Skeletal muscle cell (primary cell): ENCODE measurements at regions not wholly inside any gene's neighbourhood (a gene's known extent, or its start where the extent isn't known, plus 50 kb on each side); places are given as distances from the start of the nearest gene placed in this dataset.

Experiments
- DNase-seq: peaks from one replicate; pipeline ENCODE4 v3.0.0-alpha.2; 2010; ENCODE audit warnings: low read depth
- H3K4me3 ChIP-seq: 2 replicates; pipeline ENCODE4 v1.5.1; 2011; ENCODE audit warnings: low read depth, mild to moderate bottlenecking, control low read depth, low read length, moderate library complexity

DNA sequence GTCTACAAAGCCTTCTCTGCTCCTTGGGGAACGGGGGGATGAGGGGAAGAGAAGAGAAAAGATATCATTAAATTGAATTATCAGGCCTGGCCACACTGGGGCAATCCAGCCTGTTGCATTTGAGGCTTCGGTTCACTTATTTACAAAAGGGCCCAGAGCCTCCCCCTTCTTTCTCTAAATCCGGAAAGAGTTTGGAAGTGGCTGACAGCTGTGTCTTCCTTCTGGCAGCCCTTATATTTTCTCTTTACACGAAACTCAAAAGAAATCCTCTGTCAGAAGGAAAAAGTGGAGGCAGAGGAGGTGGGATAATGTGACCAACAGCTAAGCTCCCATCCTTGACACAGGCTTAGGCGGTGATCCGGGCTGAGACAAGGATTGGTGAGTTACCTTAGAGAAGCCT, 158.3 kb upstream of the TAPT1 start:
- no peak for DNase-seq
- no peak overlapping the region for H3K4me3 ChIP-seq

DNA sequence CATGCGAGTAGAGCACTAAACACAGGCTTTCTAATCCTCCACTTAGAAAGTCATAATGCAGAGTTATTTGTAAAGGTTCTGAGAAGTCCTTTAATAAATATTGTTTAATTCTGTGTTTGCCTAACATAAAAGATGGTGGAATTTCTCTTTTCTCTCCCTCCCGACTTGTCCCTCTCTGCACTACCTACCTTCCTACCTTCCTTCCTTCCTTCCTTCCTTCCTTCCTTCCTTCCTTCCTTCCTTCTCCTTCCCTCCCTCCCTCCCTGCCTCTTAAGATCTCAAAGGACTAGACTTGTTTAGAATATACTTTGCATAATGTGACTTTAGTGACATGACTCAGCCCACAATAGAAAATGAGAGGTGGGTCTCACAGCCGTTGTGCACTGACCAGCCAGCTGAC, 156.3 kb upstream of the TAPT1 start:
- no peak overlapping the region for H3K4me3 ChIP-seq
- DNase-seq = no peak

DNA sequence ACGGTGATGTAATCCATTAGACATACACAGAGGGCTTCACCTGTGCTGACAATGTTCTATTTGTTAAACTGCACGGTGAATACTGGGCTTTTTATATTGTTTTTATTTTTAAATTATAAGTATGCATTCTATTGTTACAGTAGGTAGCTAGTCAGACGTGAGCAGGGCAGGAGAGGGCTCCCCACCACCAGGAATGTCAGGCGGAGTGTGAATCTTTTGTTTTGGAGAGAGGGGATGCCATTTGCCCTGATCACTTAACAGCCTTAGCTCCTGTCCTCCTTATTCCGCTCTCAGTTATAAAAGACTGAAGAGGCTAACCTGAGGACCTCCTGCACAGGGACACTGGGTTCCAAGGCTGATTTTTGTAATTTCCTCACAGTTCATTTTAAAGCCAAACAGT, 151.6 kb upstream of the TAPT1 start:
- no peak overlapping the region for H3K4me3 ChIP-seq
- DNase-seq = no peak

DNA sequence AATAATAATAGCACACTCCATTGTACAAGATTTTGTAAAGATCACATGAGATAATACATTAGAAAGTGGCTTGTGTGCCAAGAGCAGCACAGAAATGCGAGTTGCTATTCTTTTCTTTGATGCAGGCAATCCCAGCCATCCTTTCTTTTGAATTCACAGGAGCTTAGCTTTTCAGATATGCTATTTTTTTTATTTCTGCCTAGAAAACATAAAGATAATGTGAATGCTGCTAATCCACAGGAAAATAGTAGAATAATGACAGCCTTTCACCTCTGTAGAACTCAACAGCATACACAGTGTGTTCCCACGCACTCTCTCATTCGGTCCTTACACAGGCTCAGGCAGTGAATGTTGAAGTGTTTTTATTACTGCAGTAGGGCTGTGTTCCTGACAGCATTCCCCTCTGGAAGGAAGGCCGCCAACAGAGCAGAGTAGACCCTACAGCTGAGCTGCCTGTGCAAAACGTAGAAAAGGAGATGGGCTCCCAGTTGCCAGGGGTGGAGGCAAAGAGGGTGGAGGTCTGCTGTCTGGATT, 138.8 kb upstream of the TAPT1 start:
- no peak for DNase-seq
- no peak overlapping the region for H3K4me3 ChIP-seq

DNA sequence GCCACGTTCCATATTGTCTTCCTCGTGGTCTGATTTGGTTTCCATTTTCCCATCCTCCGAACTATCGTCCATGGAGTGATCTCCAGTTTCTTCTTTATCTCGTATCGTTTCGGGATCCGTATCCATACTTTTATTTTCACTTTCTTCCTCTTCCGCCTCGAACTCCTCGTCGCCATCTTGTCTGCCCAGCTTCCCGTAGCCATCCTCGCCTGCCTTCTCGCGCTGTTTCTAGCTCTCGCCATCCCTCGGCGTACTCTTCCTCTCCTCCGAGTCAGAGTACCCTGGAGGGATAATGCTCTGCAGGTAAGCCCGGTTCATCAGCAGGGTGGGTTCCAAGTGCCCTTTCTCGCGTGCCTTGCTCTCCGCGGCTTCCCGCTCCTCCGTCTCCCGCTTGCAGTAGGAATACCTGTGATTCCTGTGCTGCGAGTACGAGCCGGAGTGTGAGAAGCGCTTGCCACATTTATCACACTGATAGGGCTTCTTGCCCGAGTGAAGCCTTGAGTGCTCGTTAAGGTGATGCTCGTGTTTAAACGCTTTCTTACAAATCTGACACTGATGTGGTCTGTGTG, 134.5 kb upstream of the TAPT1 start:
- DNase-seq = no peak
- no peak overlapping the region for H3K4me3 ChIP-seq

DNA sequence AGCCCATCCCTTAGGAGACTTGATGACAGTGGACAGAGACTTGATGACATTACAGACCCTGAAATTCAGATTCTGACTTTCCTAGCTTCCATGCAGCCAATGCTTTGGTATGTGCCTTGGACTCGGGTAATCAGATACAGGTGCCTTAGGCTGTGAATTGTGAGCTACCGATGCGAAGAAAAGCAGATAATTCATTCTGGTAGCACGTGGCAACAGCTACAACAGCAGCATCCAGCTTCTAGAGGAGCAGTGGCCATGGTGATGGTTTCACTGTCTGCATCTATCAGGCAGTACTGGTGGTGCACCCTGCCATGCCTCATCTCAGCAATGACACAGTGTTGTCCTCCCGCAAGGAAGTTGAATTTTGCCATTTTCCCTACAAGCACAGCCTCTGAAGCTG, 126.9 kb upstream of the TAPT1 start:
- no peak overlapping the region for H3K4me3 ChIP-seq
- no peak for DNase-seq

DNA sequence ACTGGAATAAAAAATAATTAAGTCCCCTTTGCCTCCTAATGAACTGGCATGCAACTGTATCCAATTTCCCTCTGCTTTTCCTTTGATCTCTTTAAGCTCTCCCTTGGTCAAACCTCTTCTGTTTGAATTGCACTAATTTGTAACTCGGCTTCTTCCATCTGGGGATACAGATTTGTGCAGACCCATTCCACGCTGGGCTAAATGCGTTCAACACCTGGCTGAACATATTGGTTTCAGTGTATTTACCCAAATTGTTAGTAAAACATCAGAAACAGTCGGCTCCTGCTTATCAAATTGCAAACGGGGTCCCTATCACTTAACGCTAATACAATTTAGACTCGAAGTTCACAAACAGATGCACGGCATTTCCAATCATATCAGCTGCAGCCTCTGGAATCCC, 124.9 kb upstream of the TAPT1 start:
- DNase-seq = no peak
- H3K4me3 ChIP-seq = no peak overlapping the region

DNA sequence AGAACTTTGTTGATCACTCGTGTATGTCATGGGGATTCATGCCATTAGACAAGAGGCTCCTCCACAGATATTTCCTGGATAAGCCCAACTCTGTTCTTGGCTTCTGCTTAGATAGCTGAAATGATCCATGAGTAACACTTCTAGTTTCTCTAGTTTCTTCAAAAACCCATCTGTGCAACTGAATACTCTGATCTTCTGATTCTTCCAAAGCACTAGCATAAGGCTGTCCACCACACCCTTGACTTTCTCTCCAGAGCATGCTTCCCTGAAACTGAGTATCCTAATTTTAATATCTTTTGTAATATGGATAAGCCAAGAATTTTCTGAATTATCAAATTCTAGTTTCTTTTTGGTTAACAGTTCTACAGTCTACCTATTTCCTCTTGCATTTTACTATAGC, 118.6 kb upstream of the TAPT1 start:
- DNase-seq = no peak
- H3K4me3 ChIP-seq = no peak overlapping the region

DNA sequence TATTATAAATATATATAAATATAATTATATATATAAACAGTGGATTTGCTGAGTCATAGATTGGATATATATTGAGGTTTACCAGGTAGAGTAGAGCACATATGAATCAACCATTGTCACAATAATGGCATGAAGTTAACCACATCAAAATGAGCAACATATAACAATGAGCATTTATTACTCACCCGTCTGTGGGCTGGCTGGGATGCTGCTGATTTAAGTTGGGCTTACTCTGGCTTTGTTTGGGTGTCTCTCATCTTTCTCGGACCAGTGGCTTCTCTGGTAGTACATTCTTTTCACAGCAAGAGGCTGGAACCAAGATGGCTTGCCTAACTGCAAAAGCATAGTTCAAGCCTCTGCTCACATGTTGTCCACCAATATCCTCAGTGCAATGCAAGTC, 111.7 kb upstream of the TAPT1 start:
- DNase-seq = peak; percentile 30
- no peak overlapping the region for H3K4me3 ChIP-seq

DNA sequence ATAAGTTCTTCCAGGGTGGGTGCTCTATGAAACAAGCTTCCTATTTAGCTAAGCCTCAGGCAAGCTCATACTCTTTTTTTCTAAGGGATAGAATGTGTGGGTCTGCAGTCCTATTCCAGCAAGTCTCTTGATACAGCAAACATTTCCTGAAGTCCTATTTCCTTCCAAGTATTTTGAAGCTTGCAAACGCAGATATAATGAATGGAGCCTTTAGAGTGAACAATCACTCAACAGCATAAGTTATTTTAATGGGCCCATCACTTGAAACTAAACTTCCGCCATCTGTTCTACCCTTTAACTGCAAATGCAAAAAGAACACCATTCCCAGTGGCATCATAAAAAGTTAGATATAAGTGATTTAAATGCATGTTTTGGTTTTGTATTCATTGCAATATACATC, 108.3 kb upstream of the TAPT1 start:
- H3K4me3 ChIP-seq = no peak overlapping the region
- no peak for DNase-seq

DNA sequence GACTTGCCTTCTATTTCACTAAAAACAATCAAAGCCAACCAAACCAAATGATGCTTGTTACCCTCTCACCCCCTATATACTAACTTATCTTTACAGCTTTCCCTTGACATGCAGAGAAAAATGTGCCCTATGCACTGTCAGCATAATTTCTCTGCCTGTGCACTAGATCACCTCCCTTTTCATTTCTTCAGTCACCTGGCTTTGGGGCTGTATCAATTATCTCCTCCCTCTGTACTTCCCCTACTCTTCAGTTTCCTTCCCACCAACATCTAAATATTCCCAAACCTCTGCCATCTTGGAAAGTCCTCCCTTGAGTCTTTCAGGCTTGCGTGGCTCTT, 103.5 kb upstream of the TAPT1 start:
- DNase-seq = no peak
- H3K4me3 ChIP-seq = no peak overlapping the region

DNA sequence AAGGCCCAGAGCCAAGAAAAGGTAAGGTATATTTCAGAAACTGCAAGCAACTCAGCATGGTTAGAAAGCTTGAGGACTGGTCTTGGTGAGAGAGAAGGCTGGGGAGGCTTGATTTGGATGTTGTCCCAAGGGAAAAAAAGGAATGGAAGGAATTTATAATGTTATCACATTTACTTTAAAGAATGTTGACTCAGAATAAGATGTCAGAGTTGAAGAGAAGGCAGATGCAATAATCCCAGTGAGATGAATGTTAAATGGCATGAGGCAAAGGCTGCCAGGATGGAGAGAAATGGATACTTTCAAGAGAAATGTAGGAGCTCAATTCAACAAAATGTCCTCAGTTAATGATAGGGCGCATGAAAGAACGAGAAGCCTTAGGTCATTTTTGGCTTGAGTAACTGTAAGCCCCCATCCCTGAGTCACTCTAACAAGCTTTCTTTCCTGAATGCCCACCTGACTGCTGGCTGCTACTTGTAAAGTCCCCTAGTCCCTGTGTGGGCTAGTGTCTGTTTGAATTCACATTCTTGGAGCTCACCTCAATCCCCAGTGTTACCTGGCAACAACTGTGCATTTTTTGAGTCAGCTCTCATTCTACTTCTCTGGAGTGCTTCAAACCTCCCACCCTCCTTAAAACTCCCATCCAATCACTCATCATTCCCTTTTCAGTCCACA, 103.0 kb upstream of the TAPT1 start:
- no peak overlapping the region for H3K4me3 ChIP-seq
- peak; percentile 13 for DNase-seq

DNA sequence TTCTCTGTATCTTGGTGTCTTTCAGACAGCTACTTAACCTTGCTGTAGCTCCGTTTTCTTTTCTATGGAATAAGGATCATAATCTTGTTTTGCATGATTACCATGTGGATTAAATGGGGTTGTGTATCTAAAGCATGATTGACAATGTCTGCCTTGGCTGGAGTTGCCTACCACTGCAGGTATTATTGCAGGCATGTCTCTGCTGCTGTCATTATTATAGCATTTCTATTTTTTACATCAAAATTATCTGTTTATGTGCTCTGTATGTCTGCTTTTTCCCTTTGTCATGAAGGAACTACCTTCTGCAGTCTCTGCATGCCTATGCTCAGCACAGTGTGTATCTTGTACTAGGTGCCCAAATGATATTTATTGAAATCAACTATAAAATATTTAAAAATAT, 95.9 kb upstream of the TAPT1 start:
- DNase-seq = no peak
- H3K4me3 ChIP-seq = no peak overlapping the region

DNA sequence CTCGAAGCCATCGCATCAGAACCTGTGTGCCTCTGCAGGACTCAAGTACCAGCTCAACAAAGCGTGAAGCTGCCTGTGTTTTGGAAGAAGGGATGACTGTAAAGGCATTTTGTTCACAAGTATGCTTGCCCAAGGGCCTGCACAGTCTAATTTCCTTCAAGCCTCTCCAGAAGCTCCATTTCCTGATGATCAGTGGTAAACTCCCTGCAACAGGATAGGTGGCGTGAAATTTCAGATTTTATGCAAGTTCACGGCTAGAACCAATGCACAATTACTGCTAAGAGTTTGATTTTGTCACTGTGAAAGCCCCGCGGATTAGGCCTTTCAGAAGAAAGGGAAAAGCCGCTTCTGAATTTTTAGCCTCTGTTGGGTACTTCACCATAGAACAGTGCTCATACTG, 89.2 kb upstream of the TAPT1 start:
- no peak for DNase-seq
- H3K4me3 ChIP-seq = no peak overlapping the region

DNA sequence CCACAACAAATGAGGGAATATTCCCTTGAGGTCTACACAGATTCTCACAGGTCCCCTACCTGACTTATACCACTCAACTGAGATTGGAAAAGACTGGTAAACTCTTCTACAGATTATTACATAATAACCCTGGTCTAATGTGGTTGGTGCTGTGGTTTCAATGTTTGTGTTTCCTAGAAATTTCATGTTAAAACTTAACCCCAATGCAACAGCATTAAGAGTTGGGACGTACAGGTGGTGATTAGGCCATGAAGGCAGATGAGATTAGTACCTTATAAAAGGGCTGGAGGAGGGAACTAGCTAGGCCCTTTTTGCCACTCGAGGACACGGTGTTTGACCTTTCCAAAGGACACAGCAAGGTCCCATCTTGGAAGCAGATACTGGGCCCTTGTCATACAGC, 84.3 kb upstream of the TAPT1 start:
- H3K4me3 ChIP-seq = no peak overlapping the region
- DNase-seq = no peak

DNA sequence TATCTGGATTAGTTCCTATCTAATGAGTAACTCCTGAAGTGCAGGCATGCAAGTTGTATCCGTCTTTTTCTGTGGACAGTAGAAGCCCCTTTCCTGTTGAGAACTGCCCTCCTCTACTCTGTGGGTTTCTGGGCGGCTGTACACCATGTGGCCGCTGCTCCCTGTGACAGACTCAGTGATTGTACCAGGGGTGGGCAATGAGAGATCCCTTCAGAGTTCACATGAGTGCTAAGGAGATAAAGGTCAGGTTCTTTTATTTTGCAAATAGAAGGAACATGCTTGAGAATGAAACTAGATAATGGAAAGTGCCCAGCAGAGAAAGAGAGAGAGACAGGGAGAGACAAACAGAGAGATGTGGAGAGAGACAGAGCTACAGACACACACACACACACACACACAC, 76.4 kb upstream of the TAPT1 start:
- no peak for DNase-seq
- no peak overlapping the region for H3K4me3 ChIP-seq

DNA sequence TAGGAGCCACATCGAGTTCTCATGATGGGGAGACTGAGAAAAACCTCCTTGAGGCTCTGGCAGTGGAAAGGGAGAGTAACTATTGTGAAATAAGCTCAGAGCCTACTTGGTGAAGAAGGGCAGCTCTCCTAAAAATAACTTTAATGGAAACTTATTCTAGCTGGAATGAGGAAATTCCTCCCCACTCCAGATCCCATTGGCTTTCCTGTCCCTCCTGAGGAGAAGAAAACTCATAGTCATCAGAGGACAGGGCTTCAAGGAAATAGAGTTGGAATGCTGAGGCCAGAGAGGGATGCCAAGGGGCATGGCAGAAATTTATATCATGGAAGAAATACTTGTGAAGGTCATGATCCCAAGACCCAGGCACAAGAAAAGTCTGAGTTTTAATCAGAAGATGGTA, 70.7 kb upstream of the TAPT1 start:
- DNase-seq = no peak
- H3K4me3 ChIP-seq = no peak overlapping the region

DNA sequence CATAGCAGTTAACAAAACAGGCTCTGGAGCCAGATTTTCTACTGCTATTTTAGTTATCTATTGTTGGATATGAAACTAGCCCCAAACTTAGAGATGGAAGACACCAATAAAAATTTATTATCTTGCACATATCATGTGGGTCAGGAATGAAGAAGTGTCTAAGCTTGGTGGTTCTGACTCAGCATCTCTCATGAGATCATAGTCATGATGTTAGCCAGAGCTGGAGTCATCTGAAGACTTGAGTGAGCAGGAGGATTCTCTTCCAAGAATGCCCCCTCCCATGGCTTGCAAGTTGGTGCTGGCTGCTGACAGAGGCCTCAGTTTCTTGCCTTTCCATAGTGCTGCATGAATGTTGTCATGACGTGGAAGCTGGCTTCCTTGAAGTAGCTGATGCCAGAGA, 68.2 kb upstream of the TAPT1 start:
- no peak overlapping the region for H3K4me3 ChIP-seq
- DNase-seq = peak; percentile 50

DNA sequence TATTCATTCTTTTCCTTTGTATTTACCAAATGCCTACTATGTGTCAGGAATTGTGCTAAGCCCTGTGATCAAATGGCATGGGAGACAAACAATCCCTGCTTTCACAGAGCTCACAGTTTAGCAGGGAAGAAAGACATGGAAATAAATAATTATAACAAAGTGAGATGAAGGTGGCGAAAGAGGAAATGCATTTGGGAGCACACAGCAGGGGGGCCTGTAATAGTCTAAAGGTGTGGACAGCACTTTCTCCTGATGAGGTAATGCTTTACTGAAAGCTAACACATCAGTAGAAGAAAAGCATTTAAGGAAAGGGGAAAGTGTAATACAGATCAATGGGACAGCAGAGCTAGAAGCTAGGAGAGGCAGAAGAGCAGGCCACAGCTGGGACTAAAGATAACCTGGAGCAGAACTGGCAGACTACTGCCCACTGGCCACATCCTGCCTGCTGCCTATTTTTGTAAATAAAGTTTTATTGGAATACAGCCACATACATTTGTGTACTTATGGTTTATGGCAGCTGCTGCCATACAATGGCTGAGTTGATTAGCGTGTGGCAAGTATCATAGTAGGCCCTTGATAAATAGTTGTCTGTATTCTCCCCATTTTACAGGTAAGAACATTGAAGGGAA, 67.1 kb upstream of the TAPT1 start:
- DNase-seq = no peak
- H3K4me3 ChIP-seq = no peak overlapping the region

DNA sequence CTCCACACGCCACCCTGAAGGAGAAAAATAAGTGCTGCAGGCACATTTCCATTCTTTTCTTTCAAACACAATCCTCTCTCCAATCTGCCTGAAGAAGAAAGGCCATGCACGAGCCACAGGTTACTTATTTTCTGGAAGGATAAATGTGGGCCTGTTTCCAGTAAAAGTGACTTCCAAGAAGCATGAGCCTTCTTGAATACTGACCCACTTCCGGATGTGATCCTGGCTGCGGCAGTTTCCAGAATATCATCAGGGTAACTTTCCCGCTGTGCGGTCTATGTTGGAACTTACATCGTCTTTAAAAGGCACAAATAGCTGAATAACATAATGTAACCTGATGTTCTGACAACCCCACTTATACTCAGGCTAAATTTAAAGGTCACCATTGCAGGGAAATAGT, 66.3 kb upstream of the TAPT1 start:
- H3K4me3 ChIP-seq = no peak overlapping the region
- no peak for DNase-seq

DNA sequence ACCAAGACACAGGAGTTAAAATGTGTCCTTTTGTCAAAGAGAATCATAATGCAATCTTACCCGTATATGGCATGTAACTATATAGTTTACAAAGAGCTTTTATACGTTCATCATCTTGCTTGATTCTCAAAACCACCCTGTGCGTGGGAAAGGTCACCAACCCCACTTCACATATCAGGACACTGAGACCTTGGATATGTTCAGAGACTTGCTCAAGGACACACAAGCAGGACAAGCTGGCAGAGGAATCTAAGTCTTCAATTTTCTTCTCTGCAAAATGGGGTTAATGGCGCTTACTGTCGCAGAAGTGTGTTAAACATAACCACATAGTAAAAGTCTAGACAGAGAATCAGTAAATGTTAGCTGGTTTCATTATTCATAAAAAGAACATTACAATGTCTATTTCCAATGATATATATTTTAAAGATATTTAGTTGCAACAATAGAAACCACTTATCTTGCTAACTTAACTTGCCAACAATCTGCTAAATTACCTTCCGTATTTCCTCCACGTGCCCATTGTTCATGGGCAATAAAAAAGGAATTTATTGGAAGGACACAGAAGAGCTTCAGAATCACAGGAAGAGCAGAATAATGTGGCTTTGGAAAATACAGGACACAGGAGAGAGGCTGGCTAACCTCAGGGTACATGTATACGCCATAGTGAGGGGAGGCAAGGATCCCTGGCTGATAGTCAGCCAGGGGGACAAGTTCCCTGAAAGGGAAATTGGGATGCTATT, 64.6 kb upstream of the TAPT1 start:
- no peak overlapping the region for H3K4me3 ChIP-seq
- DNase-seq = no peak
